Thyroid gland (tissue), 4 donors: ENCODE measurements at regions not wholly inside any gene's neighbourhood (a gene's known extent, or its start where the extent isn't known, plus 50 kb on each side); places are given as distances from the start of the nearest gene placed in this dataset.

Experiments used
- DNase-seq, 2 donors: peaks; one replicate each; pipeline ENCODE4 v3.0.0-alpha.2; 2019
- H3K27ac ChIP-seq, 3 donors: fragments of 200-600 bp; sonication (generic); 1 replicate in 2 of 3; 2 replicates in 1 of 3; pipeline ENCODE4 v1.5.1; 2016 to 2019; ENCODE audit warnings: mild to moderate bottlenecking in 1 of 3, moderate library complexity in 1 of 3
- H3K27me3 ChIP-seq: fragments of 200-600 bp; sonication (generic); one replicate; pipeline ENCODE4 v1.5.1; 2019
- H3K36me3 ChIP-seq, 2 donors: fragments of 200-600 bp; sonication (generic); one replicate each; pipeline ENCODE4 v1.5.1; 2016 to 2019
- H3K4me1 ChIP-seq, 2 donors: fragments of 200-600 bp; sonication (generic); one replicate each; pipeline ENCODE4 v1.5.1; 2017 to 2019
- H3K4me3 ChIP-seq, 3 donors: fragments of 200-600 bp; sonication (generic); replicated peaks in 1 of 3; 1 replicate in 2 of 3; 2 replicates in 1 of 3; pipeline ENCODE4 v1.5.1; 2016; ENCODE audit warnings: mild to moderate bottlenecking in 1 of 3
- H3K9me3 ChIP-seq: fragments of 200-600 bp; sonication (generic); one replicate; pipeline ENCODE4 v1.5.1; 2017
- POLR2A ChIP-seq, 2 donors: fragments of 450-650 bp; IDR thresholded peaks; one replicate each; pipeline ENCODE4 v1.6.1; 2017; ENCODE audit warnings: antibody characterized with exemption in 2 of 2, mild to moderate bottlenecking in 2 of 2, moderate library complexity in 1 of 2
- WGBS, 2 donors: methylation state at CpG; one replicate each; pipeline ENCODE4 v1.1.5; 2017; 5-methylcytosine and 5-hydroxymethylcytosine counted together
- intact Hi-C: fragments of 100-400 bp; cut with DNase I; formaldehyde crosslinking; loops from one replicate; pipeline ENCODE4 v1.15.1; 2023
- TF ChIP-seq, protein P1 (sequence below), 6 experiments: fragments of 200-600 bp in 3 of 6; fragments of 450-650 bp in 3 of 6; sonication (generic) in 3 of 6; IDR thresholded peaks; one replicate each; pipeline ENCODE4 v1.5.1; 2016 to 2019; ENCODE audit warnings: antibody characterized with exemption in 6 of 6, mild to moderate bottlenecking in 2 of 6, inconsistent platforms in 1 of 6, moderate library complexity in 1 of 6

DNA sequence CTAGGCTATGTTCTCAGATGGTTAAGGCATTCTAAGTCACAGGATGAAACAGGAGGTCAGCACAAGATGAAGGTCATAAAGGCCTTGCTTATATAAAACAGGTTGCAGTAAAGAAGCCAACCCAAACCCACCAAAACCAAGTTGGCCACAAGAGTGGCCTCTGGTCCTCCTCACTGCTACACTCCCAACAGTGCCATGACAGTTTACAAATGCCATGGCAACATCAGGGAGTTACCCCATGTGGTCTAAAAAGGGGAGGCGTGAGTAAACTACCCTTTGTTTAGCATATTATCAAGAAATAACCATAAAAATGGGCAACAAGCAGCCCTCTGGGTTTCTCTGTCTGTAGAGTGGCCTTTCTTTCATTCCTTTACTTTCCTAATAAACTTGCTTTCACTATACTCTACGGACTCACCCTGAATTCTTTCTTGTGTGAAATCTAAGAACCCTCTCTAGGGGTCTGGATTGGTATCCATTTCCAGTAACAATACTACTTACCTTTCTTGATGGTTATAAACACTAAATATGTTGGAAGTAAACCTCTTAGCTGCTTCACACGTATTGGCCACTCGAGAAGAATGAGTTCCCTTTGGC is 1237.9 kb downstream of the FAM181B start:
- 81% methylated on average over 4 of the region's 4 CpGs for WGBS, 2 donors
- TF ChIP-seq, protein P1, sequence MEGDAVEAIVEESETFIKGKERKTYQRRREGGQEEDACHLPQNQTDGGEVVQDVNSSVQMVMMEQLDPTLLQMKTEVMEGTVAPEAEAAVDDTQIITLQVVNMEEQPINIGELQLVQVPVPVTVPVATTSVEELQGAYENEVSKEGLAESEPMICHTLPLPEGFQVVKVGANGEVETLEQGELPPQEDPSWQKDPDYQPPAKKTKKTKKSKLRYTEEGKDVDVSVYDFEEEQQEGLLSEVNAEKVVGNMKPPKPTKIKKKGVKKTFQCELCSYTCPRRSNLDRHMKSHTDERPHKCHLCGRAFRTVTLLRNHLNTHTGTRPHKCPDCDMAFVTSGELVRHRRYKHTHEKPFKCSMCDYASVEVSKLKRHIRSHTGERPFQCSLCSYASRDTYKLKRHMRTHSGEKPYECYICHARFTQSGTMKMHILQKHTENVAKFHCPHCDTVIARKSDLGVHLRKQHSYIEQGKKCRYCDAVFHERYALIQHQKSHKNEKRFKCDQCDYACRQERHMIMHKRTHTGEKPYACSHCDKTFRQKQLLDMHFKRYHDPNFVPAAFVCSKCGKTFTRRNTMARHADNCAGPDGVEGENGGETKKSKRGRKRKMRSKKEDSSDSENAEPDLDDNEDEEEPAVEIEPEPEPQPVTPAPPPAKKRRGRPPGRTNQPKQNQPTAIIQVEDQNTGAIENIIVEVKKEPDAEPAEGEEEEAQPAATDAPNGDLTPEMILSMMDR (IDR thresholded peaks at IDR 0.05) = no peak
- TF ChIP-seq POLR2A (IDR thresholded peaks at IDR 0.05) = no peak

DNA sequence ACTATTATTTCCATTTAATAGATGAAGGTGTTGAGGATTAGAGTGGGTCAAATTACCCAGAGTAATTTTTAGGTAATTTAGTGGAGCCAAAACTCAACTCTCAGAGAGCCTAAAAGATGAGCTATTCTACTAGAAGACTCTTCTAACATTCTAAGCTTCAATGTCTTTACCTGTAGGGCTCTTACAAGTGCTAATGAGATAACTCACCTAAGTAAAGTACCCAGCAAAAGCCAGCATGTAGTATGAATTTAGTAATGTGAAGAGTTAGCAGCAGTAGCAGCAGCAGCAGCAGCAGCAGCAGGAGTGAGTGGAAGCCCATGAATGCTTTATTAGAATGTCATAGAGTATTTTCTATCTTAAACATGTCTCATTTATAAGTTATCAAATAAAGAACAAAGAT is 1239.2 kb downstream of the FAM181B start:
- Histone ChIP-seq H3K9me3 (no peaks in the 10 kb centered on the region), H3K27ac (no peak overlapping the region), H3K36me3 (no peaks in the 10 kb centered on the region), H3K4me1 (no peaks in the 10 kb centered on the region), H3K4me3 (no peak overlapping the region), H3K27me3 (no peaks in the 10 kb centered on the region)
- intact Hi-C loops = no loop called here
- TF ChIP-seq, protein P1 (IDR thresholded peaks at IDR 0.05) = no peak
- no peak for TF ChIP-seq POLR2A (IDR thresholded peaks at IDR 0.05)
- DNase-seq = no peak

More for the DNA sequence above, 1237.9 kb downstream of the FAM181B start:
- intact Hi-C loops = no loop called here
- Histone ChIP-seq H3K36me3 (no peaks in the 10 kb centered on the region), H3K9me3 (no peaks in the 10 kb centered on the region), H3K27ac (no peak overlapping the region), H3K4me1 (no peaks in the 10 kb centered on the region), H3K27me3 (no peaks in the 10 kb centered on the region), H3K4me3 (no peak overlapping the region)
- no peak for DNase-seq

DNA sequence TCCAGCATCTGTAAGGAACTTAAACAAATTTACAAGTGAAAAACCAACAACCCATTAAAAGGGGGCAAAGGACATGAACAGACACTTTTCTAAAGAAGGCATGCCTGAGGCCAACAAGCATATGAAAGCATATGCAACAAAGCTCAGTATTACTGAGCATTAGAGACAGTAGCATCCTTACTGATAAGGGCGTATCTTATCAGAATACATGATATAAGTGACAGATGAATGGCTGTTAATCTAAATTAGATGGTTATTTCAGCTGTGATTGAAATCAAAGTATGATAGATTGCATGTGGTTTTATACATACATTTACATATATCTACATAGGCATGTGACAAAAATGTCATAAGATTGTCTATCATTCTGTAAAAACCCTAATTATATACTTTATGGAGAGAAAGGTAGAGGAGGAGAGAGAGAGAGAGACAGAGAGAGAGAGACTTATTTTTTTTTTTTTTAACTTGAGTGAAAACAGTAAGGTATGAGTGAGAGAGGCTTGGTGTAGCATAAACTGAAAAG is 1240.7 kb downstream of the FAM181B start:
- 88 to 93% methylated on average over 1 of the region's 1 CpG for WGBS, 2 donors
- TF ChIP-seq POLR2A (IDR thresholded peaks at IDR 0.05) = no peak
- TF ChIP-seq, protein P1 (IDR thresholded peaks at IDR 0.05) = no peak
- DNase-seq = no peak
- no peaks in the 10 kb centered on the region for H3K27me3 ChIP-seq
- H3K4me1 ChIP-seq = no peaks in the 10 kb centered on the region
- H3K9me3 ChIP-seq = no peaks in the 10 kb centered on the region
- intact Hi-C loops = no loop called here
- no peak overlapping the region for H3K4me3 ChIP-seq
- no peak overlapping the region for H3K27ac ChIP-seq
- no peaks in the 10 kb centered on the region for H3K36me3 ChIP-seq

DNA sequence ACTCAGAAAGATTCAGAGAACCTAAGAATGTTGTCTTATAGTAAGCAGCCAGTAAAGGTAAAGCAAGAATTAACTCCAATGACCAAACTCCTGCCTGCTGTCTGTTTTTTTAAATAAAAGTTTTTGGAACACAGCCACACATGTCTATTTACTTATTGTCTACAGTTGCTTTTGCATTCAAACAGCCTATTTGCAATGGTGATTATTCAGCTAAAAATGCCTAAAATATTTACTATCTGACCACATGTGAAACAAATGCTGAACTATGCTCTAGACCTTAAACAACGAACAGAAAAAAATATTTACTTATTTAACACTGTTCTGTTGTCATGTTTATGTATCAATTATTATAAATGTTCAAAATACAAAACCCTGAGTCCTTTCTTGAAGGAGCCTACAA is 1246.6 kb downstream of the FAM181B start:
- H3K4me1 ChIP-seq = no peaks in the 10 kb centered on the region
- no peak for DNase-seq
- TF ChIP-seq POLR2A (IDR thresholded peaks at IDR 0.05) = no peak
- TF ChIP-seq, protein P1 (IDR thresholded peaks at IDR 0.05) = no peak
- H3K27ac ChIP-seq = no peak overlapping the region
- no peaks in the 10 kb centered on the region for H3K27me3 ChIP-seq
- intact Hi-C loops = no loop called here
- WGBS, 2 donors = 73 to 83% methylated on average over 1 of the region's 1 CpG
- H3K36me3 ChIP-seq = no peaks in the 10 kb centered on the region
- no peak overlapping the region for H3K4me3 ChIP-seq
- H3K9me3 ChIP-seq = no peaks in the 10 kb centered on the region

DNA sequence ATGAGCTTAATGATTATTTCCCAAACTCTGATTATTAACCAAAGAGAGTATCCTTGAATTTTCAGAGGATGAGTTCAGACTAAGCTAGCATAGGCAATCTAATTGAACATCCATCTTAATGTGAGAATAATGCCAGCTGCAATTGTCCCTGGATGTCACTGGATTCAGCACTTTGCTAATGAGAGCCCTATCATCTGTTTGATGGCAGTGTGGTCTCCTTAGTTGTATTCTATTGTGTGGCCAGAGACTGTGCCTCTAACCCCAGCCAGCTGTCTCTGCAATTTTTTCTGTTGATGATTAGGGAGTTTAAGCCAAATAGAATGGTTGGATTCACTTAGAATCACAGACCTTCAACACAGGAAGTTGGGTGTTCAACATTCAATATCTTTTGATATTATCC is 1249.5 kb downstream of the FAM181B start:
- H3K27me3 ChIP-seq = no peaks in the 10 kb centered on the region
- H3K36me3 ChIP-seq = no peaks in the 10 kb centered on the region
- intact Hi-C loops = no loop called here
- no peaks in the 10 kb centered on the region for H3K9me3 ChIP-seq
- no peak overlapping the region for H3K4me3 ChIP-seq
- no peaks in the 10 kb centered on the region for H3K4me1 ChIP-seq
- no peak for DNase-seq
- no peak overlapping the region for H3K27ac ChIP-seq
- TF ChIP-seq, protein P1 (IDR thresholded peaks at IDR 0.05) = no peak
- TF ChIP-seq POLR2A (IDR thresholded peaks at IDR 0.05) = no peak
